Karpas-422 (cell line): ENCODE measurements at regions not wholly inside any gene's neighbourhood (a gene's known extent, or its start where the extent isn't known, plus 50 kb on each side); places are given as distances from the start of the nearest gene placed in this dataset.
"Not testable (repeated sequence)": the region's sequence is repeated elsewhere in the genome, so short reads cannot be mapped to it uniquely, and the experiment has no call there.

Experiments used
- DNase-seq: peaks from one replicate; pipeline ENCODE4 v3.0.0-alpha.2; 2015
- H2AFZ ChIP-seq: fragments of 200-600 bp; sonication (generic); 2 replicates; pipeline ENCODE4 v1.6.1; 2014; ENCODE audit warnings: antibody characterized with exemption, low read length, mixed read lengths
- H3K27ac ChIP-seq: fragments of 200-600 bp; sonication (generic); 2 replicates; pipeline ENCODE4 v1.5.1; 2014; ENCODE audit warnings: mild to moderate bottlenecking, low read length, moderate library complexity
- H3K27me3 ChIP-seq: fragments of 200-600 bp; sonication (generic); 2 replicates; pipeline ENCODE4 v1.6.1; 2014; ENCODE audit warnings: low read length, mixed read lengths
- H3K36me3 ChIP-seq: fragments of 200-600 bp; sonication (generic); 2 replicates; pipeline ENCODE4 v1.6.1; 2014; ENCODE audit warnings: low read length, mixed read lengths; ENCODE audit not compliant: insufficient read depth
- H3K4me1 ChIP-seq: fragments of 200-600 bp; sonication (generic); 2 replicates; pipeline ENCODE4 v1.6.1; 2014; ENCODE audit warnings: mild to moderate bottlenecking, low read length, mixed read lengths
- H3K4me2 ChIP-seq: fragments of 200-600 bp; sonication (generic); 2 replicates; pipeline ENCODE4 v1.6.1; 2014; ENCODE audit warnings: low read length, low read depth, mild to moderate bottlenecking; ENCODE audit not compliant: poor library complexity, severe bottlenecking
- H3K4me3 ChIP-seq: fragments of 200-600 bp; sonication (generic); 2 replicates; pipeline ENCODE4 v1.5.1; 2014; ENCODE audit warnings: mild to moderate bottlenecking, antibody characterized with exemption, low read length, mixed read lengths
- H3K79me2 ChIP-seq: fragments of 200-600 bp; sonication (generic); 2 replicates; pipeline ENCODE4 v1.6.1; 2014; ENCODE audit warnings: mild to moderate bottlenecking, low read length, mixed read lengths
- H3K9ac ChIP-seq: fragments of 200-600 bp; sonication (generic); 2 replicates; pipeline ENCODE4 v1.6.0; 2014; ENCODE audit warnings: low read length
- H3K9me2 ChIP-seq: fragments of 200-600 bp; sonication (generic), shearing (Covaris generic); replicated peaks from 2 replicates; pipeline ENCODE4 v1.6.0; 2014; ENCODE audit warnings: mild to moderate bottlenecking, low read length, moderate library complexity; ENCODE audit not compliant: insufficient read depth
- H3K9me3 ChIP-seq: fragments of 300-700, 200-600 bp; sonication (generic); 2 replicates; pipeline ENCODE4 v1.6.1; 2014; ENCODE audit warnings: low read length, mixed read lengths
- H4K20me1 ChIP-seq: fragments of 200-600 bp; sonication (generic); 2 replicates; pipeline ENCODE4 v1.6.1; 2014; ENCODE audit warnings: mild to moderate bottlenecking, antibody characterized with exemption, low read length, low read depth; ENCODE audit not compliant: insufficient read depth

DNA sequence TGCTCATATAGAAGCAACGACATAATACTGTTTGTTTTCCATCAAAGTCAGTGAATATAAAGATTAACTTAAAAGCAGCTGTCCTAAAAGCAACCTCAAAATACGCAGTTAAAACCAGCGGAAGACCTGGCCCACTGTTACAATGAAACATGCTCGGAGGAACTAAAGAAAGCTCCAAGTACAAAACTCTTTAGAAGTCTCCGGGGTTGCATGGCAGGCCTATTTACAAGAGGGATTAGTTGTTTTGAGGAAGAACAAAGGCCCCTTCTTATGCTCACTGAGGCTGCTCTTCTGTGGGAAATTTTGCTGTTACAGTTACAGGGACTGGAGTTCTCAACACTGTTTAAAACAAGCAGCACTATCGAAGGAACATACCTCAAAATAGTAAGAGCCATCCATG, 75.9 kb upstream of the C12orf71 start:
- H4K20me1 ChIP-seq: peaks cover under 1% of the 10 kb centered on the region; the same call in 1 of the 2 replicates
- H3K9me2 ChIP-seq: no peaks in the 10 kb centered on the region
- no peak overlapping the region for H3K4me3 ChIP-seq
- no peaks in the 10 kb centered on the region for H3K27me3 ChIP-seq
- H3K4me2 ChIP-seq: no peak overlapping the region
- H3K36me3 ChIP-seq: no peaks in the 10 kb centered on the region
- no peak overlapping the region for H3K9ac ChIP-seq
- no peaks in the 10 kb centered on the region for H3K79me2 ChIP-seq
- no peaks in the 10 kb centered on the region for H3K9me3 ChIP-seq
- H3K27ac ChIP-seq: no peak overlapping the region
- H3K4me1 ChIP-seq: no peaks in the 10 kb centered on the region
- H2AFZ ChIP-seq: no peak overlapping the region
- no peak for DNase-seq

DNA sequence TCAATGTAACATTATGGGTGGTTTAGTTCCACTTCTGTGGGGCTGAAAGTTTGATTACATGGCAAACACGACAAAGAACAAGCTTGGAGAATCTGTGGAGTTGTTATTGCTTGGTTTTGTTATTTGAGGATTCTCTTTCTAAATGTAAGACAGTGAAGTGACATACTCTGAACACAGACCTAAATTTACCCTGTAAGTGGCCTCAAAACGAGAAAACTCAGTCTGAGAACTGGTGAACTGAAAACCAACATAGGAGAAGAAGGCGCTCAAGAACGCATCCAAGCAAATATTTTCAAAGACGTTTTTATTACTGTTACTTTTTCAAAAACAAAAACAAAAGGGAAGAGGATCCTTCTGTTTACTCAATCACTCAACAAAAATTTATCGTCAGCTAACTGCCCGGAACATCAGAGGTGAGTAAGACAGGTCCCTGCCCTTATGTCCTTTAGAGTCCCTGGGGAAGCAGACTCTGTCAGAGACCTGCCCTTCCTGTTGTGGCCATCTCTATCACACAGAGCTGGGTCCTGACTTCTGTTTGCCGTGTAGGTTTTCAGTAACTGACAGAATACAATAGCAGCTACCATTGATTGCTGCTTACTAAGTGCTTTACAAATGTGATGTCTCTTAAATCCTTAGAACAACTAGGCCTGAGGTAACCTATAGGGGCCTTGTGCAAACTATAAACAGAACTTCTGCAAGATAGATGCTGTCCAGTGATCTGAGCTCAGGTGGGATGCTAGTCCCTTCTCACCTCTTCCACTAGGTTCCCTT, 79.3 kb upstream of the C12orf71 start:
- Histone ChIP-seq H3K27ac (no peak overlapping the region), H3K79me2 (no peaks in the 10 kb centered on the region), H2AFZ (no peak overlapping the region), H3K9ac (no peak overlapping the region), H3K4me2 (no peak overlapping the region), H3K27me3 (no peaks in the 10 kb centered on the region), H3K4me3 (no peak overlapping the region), H3K9me3 (no peaks in the 10 kb centered on the region), H3K36me3 (no peaks in the 10 kb centered on the region), H3K9me2 (no peaks in the 10 kb centered on the region), H4K20me1 (0 out of 2 replicates have a peak, but pooled peaks cover 3% of the 10 kb centered on the region), H3K4me1 (no peaks in the 10 kb centered on the region)
- no peak for DNase-seq

DNA sequence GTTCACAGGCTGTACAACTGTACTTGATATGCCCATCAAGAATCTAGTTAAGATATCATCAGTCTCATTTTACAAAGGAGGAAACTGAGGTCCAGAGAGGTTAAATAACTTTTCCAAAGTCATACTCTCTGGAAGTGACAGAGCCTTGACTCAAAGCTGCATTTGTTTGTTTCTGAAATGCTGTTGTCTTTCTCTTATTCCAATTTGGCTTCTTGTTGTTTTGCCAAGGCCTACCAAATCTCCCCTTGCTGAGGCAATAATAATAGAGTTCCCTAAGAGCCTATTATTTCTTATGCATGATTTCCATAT, 79.8 kb upstream of the C12orf71 start:
- Histone ChIP-seq H2AFZ (no peak overlapping the region), H3K9me3 (no peaks in the 10 kb centered on the region), H3K4me2 (no peak overlapping the region), H4K20me1 (0 out of 2 replicates have a peak, but pooled peaks cover 3% of the 10 kb centered on the region), H3K9ac (no peak overlapping the region), H3K4me3 (no peak overlapping the region), H3K36me3 (no peaks in the 10 kb centered on the region), H3K4me1 (no peaks in the 10 kb centered on the region), H3K27ac (no peak overlapping the region), H3K79me2 (no peaks in the 10 kb centered on the region), H3K27me3 (no peaks in the 10 kb centered on the region), H3K9me2 (no peaks in the 10 kb centered on the region)
- DNase-seq: no peak

DNA sequence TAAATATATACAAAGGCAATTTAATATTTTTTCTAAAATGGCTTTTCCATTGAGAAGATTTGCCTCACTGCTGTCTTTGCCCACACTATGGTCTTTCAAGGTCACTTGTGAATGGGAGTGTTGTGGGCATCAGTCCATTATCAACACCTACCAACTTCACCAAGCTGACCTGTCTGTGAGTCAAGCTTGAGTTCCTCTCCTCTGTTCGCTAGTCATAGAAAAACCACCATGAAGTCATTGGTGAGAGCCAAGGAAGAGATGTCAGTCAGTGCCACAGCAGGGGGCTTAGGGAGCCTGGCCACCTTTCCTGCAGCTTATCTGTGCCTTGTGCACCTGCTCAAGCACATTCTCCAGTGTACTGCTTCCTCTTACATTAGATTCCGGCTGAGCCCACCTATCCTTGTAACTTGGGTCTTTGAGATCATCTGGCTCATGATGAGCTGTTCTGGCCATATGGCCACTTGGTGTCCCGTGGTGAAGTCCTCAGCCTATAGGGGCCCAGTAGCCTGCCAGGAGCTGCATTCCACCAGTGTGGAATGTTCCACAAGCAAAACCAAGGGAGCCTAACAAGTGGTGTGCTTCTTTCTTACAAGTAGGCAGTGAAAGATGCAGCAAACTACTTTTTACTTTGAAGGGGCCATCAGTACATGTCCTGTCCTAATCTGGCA, 80.8 kb upstream of the C12orf71 start:
- Histone ChIP-seq H3K27ac (no peak overlapping the region), H3K4me3 (no peak overlapping the region), H3K27me3 (no peaks in the 10 kb centered on the region), H3K4me2 (no peak overlapping the region), H3K36me3 (no peaks in the 10 kb centered on the region), H3K9ac (no peak overlapping the region), H2AFZ (no peak overlapping the region), H3K79me2 (no peaks in the 10 kb centered on the region), H3K4me1 (no peaks in the 10 kb centered on the region), H4K20me1 (0 out of 2 replicates have a peak, but pooled peaks cover 3% of the 10 kb centered on the region), H3K9me2 (no peaks in the 10 kb centered on the region), H3K9me3 (no peaks in the 10 kb centered on the region)
- DNase-seq: no peak

DNA sequence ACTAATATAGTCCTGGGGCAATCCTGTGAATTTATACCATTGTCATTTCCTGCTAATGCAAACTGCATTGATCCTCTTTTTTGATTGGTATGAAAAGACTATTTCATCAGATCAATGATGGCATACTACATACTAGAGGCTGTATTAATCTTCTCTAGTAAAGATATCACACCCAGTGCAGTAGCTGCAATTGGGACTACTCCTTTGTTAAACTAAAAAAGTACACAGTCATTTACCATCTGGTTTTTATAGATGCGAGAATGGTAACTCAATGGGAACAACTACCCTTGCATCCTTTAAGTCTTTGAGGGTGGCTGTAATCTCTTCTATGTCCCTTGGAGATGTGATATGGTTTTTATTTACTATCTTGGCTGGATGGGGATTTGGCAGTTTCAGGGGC, 80.2 kb upstream of the STK38L start:
- Histone ChIP-seq H3K4me3 (no peak overlapping the region), H2AFZ (no peak overlapping the region), H4K20me1 (0 out of 2 replicates have a peak, but pooled peaks cover 3% of the 10 kb centered on the region), H3K27me3 (no peaks in the 10 kb centered on the region), H3K36me3 (no peaks in the 10 kb centered on the region), H3K79me2 (no peaks in the 10 kb centered on the region), H3K9me3 (no peaks in the 10 kb centered on the region), H3K4me2 (no peak overlapping the region), H3K9me2 (no peaks in the 10 kb centered on the region), H3K9ac (no peak overlapping the region), H3K4me1 (no peaks in the 10 kb centered on the region), H3K27ac (no peak overlapping the region)
- DNase-seq: no peak

DNA sequence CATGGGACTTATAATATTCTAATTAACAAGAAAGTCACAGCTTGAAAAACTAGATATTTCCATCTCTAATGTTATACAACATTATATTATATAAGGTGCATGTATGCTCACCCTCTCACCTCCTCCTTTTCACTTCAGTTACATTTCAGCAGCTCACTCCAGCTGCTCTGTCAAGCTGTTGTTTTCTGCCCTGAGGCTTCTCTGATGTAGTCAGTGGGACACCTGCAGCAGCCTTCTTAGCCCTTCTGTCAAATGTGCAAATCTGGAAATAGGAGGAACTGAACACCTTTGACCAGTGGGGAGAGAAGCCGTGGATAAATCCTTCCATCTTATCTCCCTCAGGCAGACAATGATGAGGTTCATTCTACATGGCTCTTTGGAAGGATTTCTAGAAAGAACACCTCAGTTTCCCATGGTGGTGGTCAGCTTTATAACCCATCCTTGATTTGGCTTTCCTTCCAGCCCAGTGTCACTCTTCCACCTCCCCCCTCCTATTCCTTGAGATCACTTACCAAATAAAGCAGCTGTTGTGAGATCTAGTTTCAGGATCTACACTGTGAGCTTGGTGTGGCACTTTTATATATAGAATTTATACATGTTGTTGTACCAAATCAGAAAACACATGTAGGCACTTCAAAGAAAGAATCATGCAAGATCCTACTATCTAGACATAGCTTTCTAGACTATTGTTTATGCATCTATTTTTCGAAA, 79.6 kb upstream of the STK38L start:
- no peak overlapping the region for H2AFZ ChIP-seq
- no peaks in the 10 kb centered on the region for H3K79me2 ChIP-seq
- H4K20me1 ChIP-seq: 0 out of 2 replicates have a peak, but pooled peaks cover 3% of the 10 kb centered on the region
- no peak overlapping the region for H3K4me2 ChIP-seq
- DNase-seq: no peak
- H3K9me2 ChIP-seq: no peaks in the 10 kb centered on the region
- H3K9me3 ChIP-seq: no peaks in the 10 kb centered on the region
- no peaks in the 10 kb centered on the region for H3K4me1 ChIP-seq
- no peak overlapping the region for H3K9ac ChIP-seq
- H3K27me3 ChIP-seq: no peaks in the 10 kb centered on the region
- H3K36me3 ChIP-seq: no peaks in the 10 kb centered on the region
- H3K4me3 ChIP-seq: no peak overlapping the region
- H3K27ac ChIP-seq: no peak overlapping the region

DNA sequence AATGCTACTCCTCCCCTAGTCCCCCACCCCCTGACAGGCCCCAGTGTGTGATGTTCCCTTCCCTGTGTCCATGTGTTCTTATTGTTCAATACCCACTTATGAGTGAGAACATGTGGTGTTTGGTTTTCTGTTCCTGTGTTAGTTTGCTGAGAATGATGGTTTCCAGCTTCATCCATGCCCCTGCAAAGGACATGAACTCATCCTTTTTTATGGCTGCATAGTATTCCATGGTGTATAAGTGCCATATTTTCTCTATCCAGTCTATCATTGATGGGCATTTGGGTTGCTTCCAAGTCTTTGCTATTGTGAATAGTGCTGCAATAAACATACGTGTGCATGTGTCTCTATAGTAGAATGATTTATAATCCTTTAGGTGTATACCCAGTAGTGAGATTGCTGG, 78.1 kb upstream of the STK38L start:
- H3K9me3 ChIP-seq, H3K79me2 ChIP-seq, H3K4me2 ChIP-seq, H3K4me3 ChIP-seq, DNase-seq, H3K27me3 ChIP-seq, H3K4me1 ChIP-seq, H3K27ac ChIP-seq, H3K9ac ChIP-seq, H3K36me3 ChIP-seq, H3K9me2 ChIP-seq, H4K20me1 ChIP-seq, H2AFZ ChIP-seq: not testable (repeated sequence)

DNA sequence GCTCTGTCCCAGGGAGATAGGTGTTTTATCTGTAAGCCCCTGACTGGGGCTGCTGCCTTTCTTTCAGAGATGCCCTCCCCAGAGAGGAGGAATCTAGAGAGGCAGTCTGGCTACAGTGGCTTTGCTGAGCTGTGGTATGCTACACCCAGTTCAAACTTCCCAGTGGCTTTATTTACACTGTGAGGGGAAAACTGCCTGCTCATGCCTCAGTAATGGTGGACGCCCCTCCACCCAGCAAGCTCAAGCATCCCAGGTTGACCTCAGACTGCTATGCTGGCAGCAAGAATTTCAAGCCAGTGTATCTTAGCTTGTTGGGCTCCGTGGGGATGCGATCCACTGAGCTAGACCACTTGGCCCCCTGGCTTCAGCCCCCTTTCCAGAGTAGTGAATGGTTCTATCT, 72.6 kb upstream of the STK38L start:
- H3K4me1 ChIP-seq, DNase-seq, H3K9me2 ChIP-seq, H3K27ac ChIP-seq, H3K4me2 ChIP-seq, H2AFZ ChIP-seq, H3K9ac ChIP-seq, H4K20me1 ChIP-seq, H3K9me3 ChIP-seq, H3K27me3 ChIP-seq, H3K36me3 ChIP-seq, H3K79me2 ChIP-seq, H3K4me3 ChIP-seq: not testable (repeated sequence)
